GM21529 (cell line): ENCODE measurements at regions not wholly inside any gene's neighbourhood (a gene's known extent, or its start where the extent isn't known, plus 50 kb on each side); places are given as distances from the start of the nearest gene placed in this dataset.
"Not testable (repeated sequence)": the region's sequence is repeated elsewhere in the genome, so short reads cannot be mapped to it uniquely, and the experiment has no call there.

ENCODE experiments used
- ATAC-seq: cut with Tn5 transposase; IDR thresholded peaks from one replicate; pipeline ENCODE4 v1.9.1; 2021; ENCODE audit not compliant: unreplicated experiment

DNA sequence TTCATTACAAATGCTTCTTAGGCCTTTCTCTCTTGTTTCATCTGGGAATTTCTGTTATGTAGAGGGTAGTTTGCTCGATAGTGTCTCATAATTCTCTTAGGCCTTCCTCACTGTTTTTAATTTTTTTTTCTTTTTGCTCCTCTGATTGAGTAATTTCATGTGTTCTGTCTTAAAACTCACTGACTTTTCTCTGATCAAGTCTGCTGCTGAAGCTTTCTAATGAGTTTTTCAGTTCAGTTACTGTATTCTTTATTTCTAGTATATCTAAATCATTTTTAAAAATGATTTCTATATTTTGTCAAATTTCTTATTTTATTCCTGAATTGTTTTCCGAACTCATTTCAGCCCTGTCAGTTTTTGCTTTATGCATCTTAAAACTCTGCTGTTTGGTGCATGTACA lies 228.0 kb downstream of the MID1IP1 start:
- no peak for ATAC-seq

GRCh38 chrX:39030636-39031035 lies 229.4 kb downstream of the MID1IP1 start:
- ATAC-seq, result no peak

DNA sequence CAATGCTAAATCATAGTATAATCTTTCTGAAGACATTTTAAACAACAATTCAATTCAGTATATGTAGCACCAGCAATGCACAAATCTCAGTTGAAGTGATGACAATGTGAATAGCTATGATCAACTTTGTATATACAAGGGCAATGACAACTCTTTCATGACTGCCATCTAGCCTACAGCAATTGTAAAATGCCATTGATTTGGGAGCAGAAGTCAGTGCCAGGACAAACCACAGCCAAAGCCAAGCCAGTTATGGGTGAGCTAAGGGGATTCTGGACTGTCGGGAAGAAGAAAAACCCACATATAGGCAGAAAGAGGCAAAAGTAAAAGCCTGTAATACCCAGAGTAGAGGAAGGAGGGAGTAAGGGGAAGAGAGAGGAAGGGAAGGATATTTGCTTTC lies 238.6 kb downstream of the MID1IP1 start:
- ATAC-seq, result no peak

DNA sequence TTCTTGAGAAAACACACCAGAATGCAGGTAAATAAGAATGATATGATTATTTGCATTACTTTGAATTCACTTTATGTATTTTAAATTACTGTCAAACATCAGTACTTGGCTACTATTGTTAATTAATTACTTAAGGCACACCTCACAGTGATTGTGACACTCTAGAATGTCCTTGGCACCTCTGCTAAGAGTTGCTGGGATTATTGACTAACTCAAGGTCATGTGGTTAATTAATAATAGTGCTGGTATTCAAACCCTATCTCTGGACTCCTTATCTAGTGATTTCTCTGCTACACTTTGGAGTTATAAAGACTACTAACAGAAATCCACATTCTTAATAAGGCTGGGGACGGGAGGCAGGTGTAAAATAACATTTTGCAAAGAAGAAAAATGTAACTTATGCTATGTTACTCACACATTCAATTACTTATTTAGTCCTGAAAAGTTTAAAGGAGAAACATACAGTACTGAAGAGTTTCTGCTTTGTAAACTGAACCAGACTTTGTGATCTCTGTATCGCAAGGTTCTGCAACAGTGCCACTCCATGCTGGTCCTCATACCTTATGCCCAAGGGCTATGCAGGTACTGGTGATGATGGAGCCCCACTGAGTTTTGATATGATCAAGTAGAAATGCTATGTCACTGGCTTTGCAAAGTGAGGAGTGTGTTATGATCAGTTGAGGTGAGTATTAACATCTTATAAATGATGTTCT lies 242.7 kb downstream of the MID1IP1 start:
- no peak for ATAC-seq

GRCh38 chrX:39047174-39047573 lies 245.9 kb downstream of the MID1IP1 start:
- no peak for ATAC-seq

DNA sequence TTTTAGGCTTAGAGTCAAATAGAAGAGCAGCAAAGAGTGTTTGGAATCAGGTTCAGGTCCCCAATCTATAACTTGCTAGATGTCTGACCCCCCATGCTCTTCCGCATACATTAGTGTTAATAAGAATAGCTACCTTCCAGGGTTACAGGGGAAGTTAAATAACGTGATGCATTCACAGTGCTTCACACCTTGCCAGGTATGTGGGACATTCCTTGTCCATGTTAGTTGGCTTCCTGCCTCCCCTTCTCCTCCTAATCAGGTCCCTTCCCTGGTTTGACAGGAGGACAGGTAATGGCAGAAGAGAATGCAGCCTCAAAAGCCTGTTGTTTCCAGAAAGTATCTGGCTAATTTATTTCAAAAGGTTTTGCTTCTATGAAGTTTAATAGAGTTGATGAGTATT lies 248.7 kb downstream of the MID1IP1 start:
- ATAC-seq, result no peak

GRCh38 chrX:39050427-39050826 lies 249.2 kb downstream of the MID1IP1 start:
- no peak for ATAC-seq

DNA sequence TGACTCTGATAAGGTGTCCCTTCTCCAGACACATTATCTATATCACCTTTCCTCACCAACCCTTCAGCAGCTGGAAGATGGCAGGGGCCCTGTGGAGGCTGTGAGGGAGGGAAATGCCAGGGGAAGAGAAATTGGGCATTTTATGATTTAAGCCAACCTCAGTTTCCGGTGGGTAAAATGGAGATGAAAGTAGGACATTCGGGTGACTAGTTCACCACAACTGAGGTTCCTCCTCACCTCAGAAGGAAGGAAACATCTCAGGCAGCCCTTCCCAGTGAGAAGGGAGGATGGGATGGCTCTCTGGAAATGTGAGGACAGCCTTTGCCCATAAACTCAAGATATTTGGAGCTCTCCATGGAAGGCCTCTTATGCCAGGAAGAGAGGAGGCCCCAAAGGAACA lies 251.5 kb downstream of the MID1IP1 start:
- ATAC-seq, result no peak

- ATAC-seq, result no peak
These were observed 257.5 kb downstream of the MID1IP1 start for GRCh38 chrX:39058724-39059123.

GRCh38 chrX:39059866-39060265 lies 258.6 kb downstream of the MID1IP1 start:
- ATAC-seq, result no peak

DNA sequence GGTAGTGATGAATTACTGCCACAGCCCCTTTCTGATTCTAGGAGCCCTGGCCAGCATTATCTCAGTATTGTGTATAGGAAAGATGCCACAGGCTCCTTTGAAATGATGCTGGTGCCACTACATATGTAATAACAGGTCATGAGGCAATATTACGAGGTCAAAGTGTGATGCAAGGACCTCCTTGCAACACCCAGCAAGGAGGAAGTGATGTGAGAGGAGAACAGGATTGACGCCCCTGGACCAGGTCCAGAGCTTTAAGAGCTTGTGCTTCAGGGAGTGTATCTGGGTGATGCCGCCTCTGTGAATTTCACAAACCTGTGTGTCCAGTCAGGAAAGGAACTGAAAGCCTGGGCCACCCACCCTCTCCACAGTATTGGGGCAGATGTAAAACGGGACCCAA lies 261.8 kb downstream of the MID1IP1 start:
- ATAC-seq, result no peak

DNA sequence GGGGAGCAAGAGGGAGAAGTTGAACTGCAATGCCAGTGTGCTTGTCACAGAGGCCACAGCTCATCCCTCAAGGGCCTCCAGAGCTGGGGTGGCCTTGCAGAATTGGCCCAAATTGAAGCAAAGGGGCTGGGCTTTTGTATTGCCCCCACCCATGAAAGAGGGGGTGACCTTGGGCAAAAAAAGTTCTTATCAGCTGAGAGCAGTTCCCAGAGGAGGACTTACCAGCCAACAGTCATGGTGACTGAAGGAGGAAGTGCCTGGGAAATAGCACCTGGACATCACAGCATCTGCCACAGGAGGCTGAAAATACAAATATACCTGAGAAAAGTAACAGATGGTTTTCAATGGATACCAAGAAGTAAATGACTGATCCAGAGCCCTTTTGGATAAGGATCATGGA lies 262.4 kb downstream of the MID1IP1 start:
- ATAC-seq, result no peak

DNA sequence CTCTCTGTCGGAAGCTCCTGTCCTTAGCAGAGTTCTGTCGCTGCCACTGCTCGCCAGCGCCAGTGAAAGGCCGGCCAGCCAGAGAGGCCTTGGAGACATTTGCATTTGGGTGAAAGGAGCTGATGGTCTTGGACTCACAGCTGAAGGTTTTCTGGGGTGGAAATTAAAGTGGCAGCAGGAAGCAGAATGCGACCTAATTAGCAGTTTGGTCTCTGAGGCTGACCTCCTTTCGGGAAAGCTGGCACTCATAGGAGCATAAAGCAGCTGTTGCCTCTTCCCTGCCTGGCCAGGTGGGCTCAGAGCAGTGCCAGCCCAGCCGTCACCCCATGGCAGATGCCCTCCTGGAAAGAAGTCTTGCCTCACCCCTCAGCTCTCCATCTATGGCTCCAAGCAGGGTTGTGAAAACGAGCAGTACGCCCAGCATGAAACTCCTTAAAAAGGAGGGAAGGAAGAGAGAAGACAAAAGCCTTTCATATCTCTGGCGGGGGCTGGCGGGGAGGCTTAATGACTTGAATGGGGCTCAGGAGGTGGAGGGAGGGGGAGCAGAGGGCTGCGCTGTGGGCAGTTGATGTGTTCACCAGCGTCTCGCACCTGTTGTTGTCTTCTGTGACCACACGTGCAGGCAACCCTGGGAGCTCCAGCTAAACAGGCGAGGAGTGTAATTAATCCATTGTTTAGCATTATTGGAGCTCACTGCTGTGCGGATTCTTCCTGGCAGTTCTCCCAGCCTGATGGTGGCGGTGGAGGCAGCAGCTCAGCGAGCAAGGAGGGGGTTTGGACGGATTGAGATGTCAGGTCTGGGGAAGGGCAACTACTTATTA lies 264.0 kb downstream of the MID1IP1 start:
- no peak for ATAC-seq

DNA sequence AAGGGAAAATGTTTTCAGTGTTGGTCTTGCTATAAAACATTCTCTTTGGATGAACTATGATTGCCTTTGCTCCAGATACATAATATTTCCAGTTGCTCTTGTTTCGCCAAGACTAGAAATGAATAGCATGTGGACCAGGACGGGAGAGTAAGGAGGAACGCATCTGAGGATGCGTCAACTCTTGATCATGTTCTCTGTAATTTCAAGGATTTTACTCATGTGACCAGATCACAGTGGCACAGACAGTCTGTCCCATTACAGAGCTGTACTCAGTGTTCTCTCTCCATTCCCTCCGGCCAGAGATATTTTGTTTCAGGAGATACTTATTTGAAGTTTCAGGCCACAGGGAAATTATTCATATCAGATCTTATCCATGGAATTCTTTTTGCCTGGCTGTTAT lies 266.6 kb downstream of the MID1IP1 start:
- no peak for ATAC-seq

DNA sequence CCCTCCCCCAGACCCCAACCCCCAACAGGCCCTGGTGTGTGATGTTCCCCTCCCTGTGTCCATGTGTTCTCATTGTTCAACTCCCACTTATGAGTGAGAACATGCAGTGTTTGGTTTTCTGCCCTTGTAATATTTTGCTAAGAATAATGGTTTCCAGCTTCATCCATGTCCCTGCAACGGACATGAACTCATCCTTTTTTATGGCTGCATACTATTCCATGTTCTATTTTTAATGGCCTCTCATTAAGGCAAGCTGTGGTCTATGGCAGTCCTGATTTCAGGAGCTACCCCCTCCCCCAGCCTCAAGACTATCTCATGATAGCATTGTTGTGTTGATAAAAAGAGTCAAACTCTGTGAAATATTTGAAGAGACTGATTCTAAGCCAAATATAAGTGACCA lies 267.4 kb downstream of the MID1IP1 start:
- not testable (repeated sequence) for ATAC-seq

DNA sequence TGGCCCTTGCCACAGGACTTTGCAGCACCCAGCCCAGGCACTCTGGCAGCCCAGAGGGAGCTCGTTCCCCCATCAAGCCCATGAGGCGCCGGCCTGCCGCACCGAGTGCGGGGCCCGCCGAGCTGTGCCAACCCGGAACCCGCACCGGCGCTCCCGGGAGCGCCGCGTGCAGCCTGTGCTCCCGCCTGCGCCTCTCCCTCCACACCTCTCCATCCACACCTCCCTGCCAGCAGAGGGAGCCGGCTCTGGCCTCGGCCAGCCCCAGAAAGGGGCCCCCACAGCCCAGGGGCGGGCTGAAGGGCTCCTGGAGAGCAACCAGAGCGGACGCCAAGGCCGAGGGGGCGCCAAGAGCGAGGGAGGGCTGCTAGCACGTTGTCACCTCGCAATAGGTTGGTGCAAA lies 268.8 kb downstream of the MID1IP1 start:
- no peak for ATAC-seq

GRCh38 chrX:39073131-39073530 lies 271.9 kb downstream of the MID1IP1 start:
- no peak for ATAC-seq

DNA sequence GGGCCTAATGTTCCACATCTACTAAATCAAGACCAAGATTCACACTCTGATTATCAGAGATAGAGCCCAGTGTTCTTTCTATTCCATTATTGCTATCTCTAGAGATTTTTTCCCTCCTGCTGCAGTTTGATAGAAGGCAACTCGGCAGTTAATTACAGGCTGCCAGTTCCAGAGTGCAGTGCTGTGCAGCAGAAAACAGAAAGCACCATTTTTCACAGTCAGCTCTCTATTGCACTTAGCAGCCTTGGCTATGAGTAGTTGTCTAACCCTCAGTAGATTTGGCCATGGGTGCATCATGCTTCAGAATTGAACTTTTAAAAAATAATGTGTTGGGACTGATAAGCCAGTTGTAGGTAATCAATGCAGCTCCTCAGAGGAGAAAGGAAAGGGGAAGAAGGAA lies 295.3 kb downstream of the MID1IP1 start:
- no peak for ATAC-seq

- ATAC-seq, result no peak
These were observed 303.5 kb downstream of the MID1IP1 start for GRCh38 chrX:39104745-39105144.

- no peak for ATAC-seq
These were observed 310.9 kb downstream of the MID1IP1 start for GRCh38 chrX:39112143-39112542.

DNA sequence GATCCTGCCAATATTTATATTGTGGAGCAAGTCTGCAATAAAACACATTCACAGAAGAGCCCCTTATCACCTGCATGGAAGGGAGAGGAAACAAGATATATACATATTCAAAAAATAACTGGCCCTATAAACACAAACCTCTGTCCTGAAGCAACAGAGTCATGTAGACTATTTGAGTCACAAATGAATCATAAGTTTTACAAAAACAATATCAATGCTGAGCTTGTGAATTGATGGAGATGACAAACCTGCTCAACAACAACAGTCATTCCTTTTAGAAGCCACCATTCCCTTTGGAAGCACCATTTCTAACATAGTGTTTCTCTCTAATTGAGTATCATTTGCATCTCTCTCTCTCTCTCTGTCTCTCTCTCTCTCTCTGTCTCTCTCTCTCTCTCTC lies 313.9 kb downstream of the MID1IP1 start:
- ATAC-seq, result no peak

GRCh38 chrX:39117101-39117500 lies 315.8 kb downstream of the MID1IP1 start:
- no peak for ATAC-seq

DNA sequence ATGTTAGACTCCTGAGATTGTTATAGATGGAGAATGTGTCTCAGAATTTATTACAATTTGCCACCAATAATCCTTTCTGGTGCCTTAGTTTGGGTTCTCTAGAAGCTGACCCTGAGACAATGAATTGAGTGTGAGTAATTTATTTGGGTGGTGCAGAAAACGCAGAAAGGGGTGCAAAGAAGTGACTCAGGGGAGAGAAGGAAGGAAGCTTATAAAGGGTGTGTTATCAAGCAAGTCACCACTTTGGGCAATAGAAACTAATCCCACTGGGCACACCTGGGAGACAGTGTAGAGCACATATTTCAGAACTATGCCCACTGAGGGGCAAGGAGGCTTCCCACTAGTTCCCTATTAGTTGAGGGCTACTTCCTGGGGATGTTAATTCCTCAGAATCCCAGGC lies 320.6 kb downstream of the MID1IP1 start:
- no peak for ATAC-seq
